ENCODE measurements at regions not wholly inside any gene's neighbourhood (a gene's known extent, or its start where the extent isn't known, plus 50 kb on each side); places are given as distances from the start of the nearest gene placed in this dataset.

- no peak overlapping the region for H3K27ac ChIP-seq (ENCODE audit: low read depth, low read length)
- H3K9me3 ChIP-seq (ENCODE audit: control insufficient read depth in 1 of 2, low read length in 2 of 2): peaks cover 0 to 2% of the 10 kb centered on the region in 2 donors
- no peaks in the 10 kb centered on the region for H3K27me3 ChIP-seq (ENCODE audit: control insufficient read depth in 1 of 2, insufficient read depth in 2 of 2, low read length in 2 of 2)
- no peak overlapping the region for H3K9ac ChIP-seq (ENCODE audit: low read depth in 1 of 2, low read length in 2 of 2)
- no peaks in the 10 kb centered on the region for H3K4me1 ChIP-seq (ENCODE audit: control insufficient read depth in 1 of 2, insufficient read depth in 2 of 2, low read length in 2 of 2)
- no peak overlapping the region for H3K4me3 ChIP-seq (ENCODE audit: low read depth in 1 of 2, low read length in 2 of 2)
- no peaks in the 10 kb centered on the region for H3K36me3 ChIP-seq (ENCODE audit: control insufficient read depth in 1 of 2, insufficient read depth in 2 of 2, low read length in 2 of 2)
These were observed 546.7 kb upstream of the SGCD start for GRCh38 chr5:155780260-155780659.

- Histone ChIP-seq H3K36me3 (ENCODE audit: control insufficient read depth in 1 of 2, insufficient read depth in 2 of 2, low read length in 2 of 2) (no peaks in the 10 kb centered on the region), H3K4me3 (ENCODE audit: low read depth in 1 of 2, low read length in 2 of 2) (no peak overlapping the region), H3K27me3 (ENCODE audit: control insufficient read depth in 1 of 2, insufficient read depth in 2 of 2, low read length in 2 of 2) (no peaks in the 10 kb centered on the region), H3K4me1 (ENCODE audit: control insufficient read depth in 1 of 2, insufficient read depth in 2 of 2, low read length in 2 of 2) (no peaks in the 10 kb centered on the region), H3K9me3 (ENCODE audit: control insufficient read depth in 1 of 2, low read length in 2 of 2) (peaks cover 0 to 2% of the 10 kb centered on the region in 2 donors), H3K27ac (ENCODE audit: low read depth, low read length) (no peak overlapping the region), H3K9ac (ENCODE audit: low read depth in 1 of 2, low read length in 2 of 2) (no peak overlapping the region)
These were observed 543.7 kb upstream of the SGCD start for GRCh38 chr5:155783246-155783645.

GRCh38 chr5:155783791-155784190 lies 543.2 kb upstream of the SGCD start:
- Histone ChIP-seq H3K27ac (ENCODE audit: low read depth, low read length) (no peak overlapping the region), H3K36me3 (ENCODE audit: control insufficient read depth in 1 of 2, insufficient read depth in 2 of 2, low read length in 2 of 2) (no peaks in the 10 kb centered on the region), H3K9ac (ENCODE audit: low read depth in 1 of 2, low read length in 2 of 2) (no peak overlapping the region)

GRCh38 chr5:155786108-155786507 lies 540.9 kb upstream of the SGCD start:
- Histone ChIP-seq H3K36me3 (ENCODE audit: control insufficient read depth in 1 of 2, insufficient read depth in 2 of 2, low read length in 2 of 2) (no peaks in the 10 kb centered on the region), H3K9ac (ENCODE audit: low read depth in 1 of 2, low read length in 2 of 2) (no peak overlapping the region), H3K4me1 (ENCODE audit: control insufficient read depth in 1 of 2, insufficient read depth in 2 of 2, low read length in 2 of 2) (no peaks in the 10 kb centered on the region), H3K4me3 (ENCODE audit: low read depth in 1 of 2, low read length in 2 of 2) (no peak overlapping the region), H3K27me3 (ENCODE audit: control insufficient read depth in 1 of 2, insufficient read depth in 2 of 2, low read length in 2 of 2) (no peaks in the 10 kb centered on the region), H3K27ac (ENCODE audit: low read depth, low read length) (no peak overlapping the region), H3K9me3 (ENCODE audit: control insufficient read depth in 1 of 2, low read length in 2 of 2) (peaks cover 0 to 2% of the 10 kb centered on the region in 2 donors)

More at GRCh38 chr5:155783791-155784190, 543.2 kb upstream of the SGCD start:
- Histone ChIP-seq H3K4me1 (ENCODE audit: control insufficient read depth in 1 of 2, insufficient read depth in 2 of 2, low read length in 2 of 2) (no peaks in the 10 kb centered on the region), H3K27me3 (ENCODE audit: control insufficient read depth in 1 of 2, insufficient read depth in 2 of 2, low read length in 2 of 2) (no peaks in the 10 kb centered on the region), H3K9me3 (ENCODE audit: control insufficient read depth in 1 of 2, low read length in 2 of 2) (peaks cover 0 to 2% of the 10 kb centered on the region in 2 donors), H3K4me3 (ENCODE audit: low read depth in 1 of 2, low read length in 2 of 2) (no peak overlapping the region)

GRCh38 chr5:155792873-155793272 lies 534.1 kb upstream of the SGCD start:
- Histone ChIP-seq H3K9ac (ENCODE audit: low read depth in 1 of 2, low read length in 2 of 2) (no peak overlapping the region), H3K9me3 (ENCODE audit: control insufficient read depth in 1 of 2, low read length in 2 of 2) (peaks cover 7 to 23% of the 10 kb centered on the region in 2 donors), H3K4me3 (ENCODE audit: low read depth in 1 of 2, low read length in 2 of 2) (no peak overlapping the region), H3K36me3 (ENCODE audit: control insufficient read depth in 1 of 2, insufficient read depth in 2 of 2, low read length in 2 of 2) (no peaks in the 10 kb centered on the region), H3K27me3 (ENCODE audit: control insufficient read depth in 1 of 2, insufficient read depth in 2 of 2, low read length in 2 of 2) (no peaks in the 10 kb centered on the region), H3K27ac (ENCODE audit: low read depth, low read length) (no peak overlapping the region), H3K4me1 (ENCODE audit: control insufficient read depth in 1 of 2, insufficient read depth in 2 of 2, low read length in 2 of 2) (no peaks in the 10 kb centered on the region)

- no peak overlapping the region for H3K27ac ChIP-seq (ENCODE audit: low read depth, low read length)
- peaks cover 7 to 23% of the 10 kb centered on the region in 2 donors for H3K9me3 ChIP-seq (ENCODE audit: control insufficient read depth in 1 of 2, low read length in 2 of 2)
- no peak overlapping the region for H3K4me3 ChIP-seq (ENCODE audit: low read depth in 1 of 2, low read length in 2 of 2)
- no peak overlapping the region for H3K9ac ChIP-seq (ENCODE audit: low read depth in 1 of 2, low read length in 2 of 2)
- no peaks in the 10 kb centered on the region for H3K36me3 ChIP-seq (ENCODE audit: control insufficient read depth in 1 of 2, insufficient read depth in 2 of 2, low read length in 2 of 2)
- no peaks in the 10 kb centered on the region for H3K27me3 ChIP-seq (ENCODE audit: control insufficient read depth in 1 of 2, insufficient read depth in 2 of 2, low read length in 2 of 2)
- H3K4me1 ChIP-seq (ENCODE audit: control insufficient read depth in 1 of 2, insufficient read depth in 2 of 2, low read length in 2 of 2): no peaks in the 10 kb centered on the region
These were observed 532.2 kb upstream of the SGCD start for GRCh38 chr5:155794795-155795194.

- Histone ChIP-seq H3K27me3 (ENCODE audit: control insufficient read depth in 1 of 2, insufficient read depth in 2 of 2, low read length in 2 of 2) (no peaks in the 10 kb centered on the region), H3K36me3 (ENCODE audit: control insufficient read depth in 1 of 2, insufficient read depth in 2 of 2, low read length in 2 of 2) (no peaks in the 10 kb centered on the region), H3K9me3 (ENCODE audit: control insufficient read depth in 1 of 2, low read length in 2 of 2) (peaks cover 3 to 13% of the 10 kb centered on the region in 2 donors), H3K27ac (ENCODE audit: low read depth, low read length) (no peak overlapping the region), H3K9ac (ENCODE audit: low read depth in 1 of 2, low read length in 2 of 2) (no peak overlapping the region), H3K4me3 (ENCODE audit: low read depth in 1 of 2, low read length in 2 of 2) (no peak overlapping the region), H3K4me1 (ENCODE audit: control insufficient read depth in 1 of 2, insufficient read depth in 2 of 2, low read length in 2 of 2) (no peaks in the 10 kb centered on the region)
These were observed 527.7 kb upstream of the SGCD start for GRCh38 chr5:155799308-155799707.

- H3K4me1 ChIP-seq (ENCODE audit: control insufficient read depth in 1 of 2, insufficient read depth in 2 of 2, low read length in 2 of 2): no peaks in the 10 kb centered on the region
- no peak overlapping the region for H3K27ac ChIP-seq (ENCODE audit: low read depth, low read length)
- no peaks in the 10 kb centered on the region for H3K36me3 ChIP-seq (ENCODE audit: control insufficient read depth in 1 of 2, insufficient read depth in 2 of 2, low read length in 2 of 2)
- no peak overlapping the region for H3K4me3 ChIP-seq (ENCODE audit: low read depth in 1 of 2, low read length in 2 of 2)
- no peaks in the 10 kb centered on the region for H3K27me3 ChIP-seq (ENCODE audit: control insufficient read depth in 1 of 2, insufficient read depth in 2 of 2, low read length in 2 of 2)
- H3K9ac ChIP-seq (ENCODE audit: low read depth in 1 of 2, low read length in 2 of 2): no peak overlapping the region
- no peaks in the 10 kb centered on the region for H3K9me3 ChIP-seq (ENCODE audit: control insufficient read depth in 1 of 2, low read length in 2 of 2)
These were observed 518.9 kb upstream of the SGCD start for GRCh38 chr5:155807884-155808576.

GRCh38 chr5:155815248-155815647 lies 511.7 kb upstream of the SGCD start:
- Histone ChIP-seq H3K4me3 (ENCODE audit: low read depth in 1 of 2, low read length in 2 of 2) (no peak overlapping the region), H3K4me1 (ENCODE audit: control insufficient read depth in 1 of 2, insufficient read depth in 2 of 2, low read length in 2 of 2) (no peaks in the 10 kb centered on the region), H3K36me3 (ENCODE audit: control insufficient read depth in 1 of 2, insufficient read depth in 2 of 2, low read length in 2 of 2) (no peaks in the 10 kb centered on the region), H3K9ac (ENCODE audit: low read depth in 1 of 2, low read length in 2 of 2) (no peak overlapping the region), H3K27me3 (ENCODE audit: control insufficient read depth in 1 of 2, insufficient read depth in 2 of 2, low read length in 2 of 2) (no peaks in the 10 kb centered on the region), H3K27ac (ENCODE audit: low read depth, low read length) (no peak overlapping the region), H3K9me3 (ENCODE audit: control insufficient read depth in 1 of 2, low read length in 2 of 2) (no peaks in the 10 kb centered on the region)

- H3K27ac ChIP-seq (ENCODE audit: low read depth, low read length): no peak overlapping the region
- H3K4me1 ChIP-seq (ENCODE audit: control insufficient read depth in 1 of 2, insufficient read depth in 2 of 2, low read length in 2 of 2): no peaks in the 10 kb centered on the region
- H3K36me3 ChIP-seq (ENCODE audit: control insufficient read depth in 1 of 2, insufficient read depth in 2 of 2, low read length in 2 of 2): no peaks in the 10 kb centered on the region
- H3K9me3 ChIP-seq (ENCODE audit: control insufficient read depth in 1 of 2, low read length in 2 of 2): no peaks in the 10 kb centered on the region
- H3K4me3 ChIP-seq (ENCODE audit: low read depth in 1 of 2, low read length in 2 of 2): no peak overlapping the region
- H3K27me3 ChIP-seq (ENCODE audit: control insufficient read depth in 1 of 2, insufficient read depth in 2 of 2, low read length in 2 of 2): no peaks in the 10 kb centered on the region
- H3K9ac ChIP-seq (ENCODE audit: low read depth in 1 of 2, low read length in 2 of 2): no peak overlapping the region
These were observed 504.8 kb upstream of the SGCD start for GRCh38 chr5:155822177-155822576.
